ENCODE measurements at regions not wholly inside any gene's neighbourhood (a gene's known extent, or its start where the extent isn't known, plus 50 kb on each side); places are given as distances from the start of the nearest gene placed in this dataset.

DNA sequence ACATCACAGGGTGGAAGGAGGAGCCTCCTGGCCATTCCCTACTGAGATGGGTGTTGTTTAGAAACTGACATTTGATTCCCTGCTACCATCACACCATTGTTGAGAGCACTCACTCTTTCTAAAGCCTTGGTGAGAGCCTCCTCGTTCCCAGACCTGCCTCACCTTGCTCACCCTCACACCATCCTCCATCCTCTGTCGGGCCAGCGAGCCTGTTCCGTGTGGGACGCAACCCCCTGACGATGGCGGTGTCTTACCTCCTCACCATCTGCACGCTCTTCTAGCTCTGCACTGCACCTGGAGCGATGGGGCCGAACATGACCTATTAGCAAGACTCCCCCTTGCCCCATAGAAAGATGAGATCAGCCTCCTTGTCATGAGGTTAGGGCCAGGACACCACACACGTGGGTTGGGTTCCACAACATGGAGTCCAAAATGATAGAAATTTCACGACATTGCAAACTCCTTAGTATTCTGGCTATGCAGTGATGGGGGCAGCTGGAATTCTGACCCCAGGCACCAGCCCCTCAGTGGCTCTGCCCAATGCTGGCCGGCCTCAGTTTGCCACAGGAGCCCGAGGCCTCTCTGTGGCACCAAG, 1017.9 kb downstream of the TBC1D22A start:
- TF ChIP-seq, protein P1, sequence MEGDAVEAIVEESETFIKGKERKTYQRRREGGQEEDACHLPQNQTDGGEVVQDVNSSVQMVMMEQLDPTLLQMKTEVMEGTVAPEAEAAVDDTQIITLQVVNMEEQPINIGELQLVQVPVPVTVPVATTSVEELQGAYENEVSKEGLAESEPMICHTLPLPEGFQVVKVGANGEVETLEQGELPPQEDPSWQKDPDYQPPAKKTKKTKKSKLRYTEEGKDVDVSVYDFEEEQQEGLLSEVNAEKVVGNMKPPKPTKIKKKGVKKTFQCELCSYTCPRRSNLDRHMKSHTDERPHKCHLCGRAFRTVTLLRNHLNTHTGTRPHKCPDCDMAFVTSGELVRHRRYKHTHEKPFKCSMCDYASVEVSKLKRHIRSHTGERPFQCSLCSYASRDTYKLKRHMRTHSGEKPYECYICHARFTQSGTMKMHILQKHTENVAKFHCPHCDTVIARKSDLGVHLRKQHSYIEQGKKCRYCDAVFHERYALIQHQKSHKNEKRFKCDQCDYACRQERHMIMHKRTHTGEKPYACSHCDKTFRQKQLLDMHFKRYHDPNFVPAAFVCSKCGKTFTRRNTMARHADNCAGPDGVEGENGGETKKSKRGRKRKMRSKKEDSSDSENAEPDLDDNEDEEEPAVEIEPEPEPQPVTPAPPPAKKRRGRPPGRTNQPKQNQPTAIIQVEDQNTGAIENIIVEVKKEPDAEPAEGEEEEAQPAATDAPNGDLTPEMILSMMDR (IDR thresholded peaks at IDR 0.05; ENCODE audit: unreplicated experiment in 3 of 3), result no peak

DNA sequence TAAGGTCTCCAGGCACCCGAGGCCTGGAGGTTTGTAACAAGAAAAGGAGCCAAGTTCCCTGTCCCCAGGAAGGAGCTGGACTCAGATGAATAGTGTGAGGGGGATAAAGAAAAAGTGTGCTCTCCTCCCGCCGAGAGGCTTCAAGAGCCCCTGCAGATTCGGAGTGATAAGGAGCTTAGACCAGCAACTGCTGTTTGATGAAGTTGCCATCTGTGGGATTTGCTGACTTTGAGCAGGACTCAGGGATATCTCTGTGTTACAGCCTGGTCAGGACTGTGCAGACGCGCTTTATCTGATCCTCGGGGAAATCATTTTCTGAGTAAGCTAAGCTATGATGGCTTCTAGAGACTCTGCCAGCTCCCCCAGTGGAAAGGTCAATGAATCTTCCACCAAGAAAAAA, 1017.0 kb downstream of the TBC1D22A start:
- Mint-ChIP-seq H3K27ac (no peak overlapping the region), H3K36me3 (ENCODE audit: low read depth) (no peaks in the 10 kb centered on the region), H3K9me3 (no peaks in the 10 kb centered on the region), H3K27me3 (ENCODE audit: low read depth) (peaks cover 19% of the 10 kb centered on the region), H3K4me3 (no peak overlapping the region), H3K4me1 (peaks cover 17% of the 10 kb centered on the region)
- TF ChIP-seq, protein P1 (IDR thresholded peaks at IDR 0.05; ENCODE audit: unreplicated experiment in 3 of 3), result no peak

More for the DNA sequence above, 1017.9 kb downstream of the TBC1D22A start:
- Mint-ChIP-seq H3K27me3 (ENCODE audit: low read depth) (peaks cover 23% of the 10 kb centered on the region), H3K27ac (no peak overlapping the region), H3K36me3 (ENCODE audit: low read depth) (no peaks in the 10 kb centered on the region), H3K4me1 (peaks cover 17% of the 10 kb centered on the region), H3K4me3 (no peak overlapping the region), H3K9me3 (no peaks in the 10 kb centered on the region)

DNA sequence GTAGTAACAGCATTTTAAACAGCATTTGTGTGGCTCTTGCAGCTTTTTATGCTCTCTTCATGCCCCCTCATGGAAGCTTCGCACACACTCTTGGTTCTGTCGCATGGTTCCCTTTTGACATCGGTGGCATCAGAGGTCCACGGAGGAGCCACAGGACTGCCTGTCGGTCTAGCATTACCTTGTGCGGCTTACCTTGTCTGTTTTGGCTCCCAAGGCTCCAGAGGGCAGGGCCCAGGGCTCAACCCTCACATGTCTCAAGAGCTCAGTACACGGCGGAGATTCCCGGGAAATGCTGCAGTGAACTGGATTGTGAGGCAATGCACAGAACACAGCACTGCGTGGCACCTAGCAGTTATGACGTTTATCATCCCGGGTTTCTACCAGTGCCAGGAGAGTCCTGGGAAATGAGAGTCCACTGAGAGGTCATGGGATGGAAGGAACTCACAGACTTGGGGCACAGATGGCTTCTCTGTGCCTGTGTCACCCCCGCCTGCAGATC, 1015.8 kb downstream of the TBC1D22A start:
- H3K9me3 Mint-ChIP-seq, result no peaks in the 10 kb centered on the region
- H3K27me3 Mint-ChIP-seq (ENCODE audit: low read depth), result peaks cover 15% of the 10 kb centered on the region
- TF ChIP-seq, protein P1 (IDR thresholded peaks at IDR 0.05; ENCODE audit: unreplicated experiment in 3 of 3), result no peak
- H3K4me1 Mint-ChIP-seq, result peaks cover 17% of the 10 kb centered on the region
- H3K27ac Mint-ChIP-seq, result no peak overlapping the region
- H3K4me3 Mint-ChIP-seq, result no peak overlapping the region
- H3K36me3 Mint-ChIP-seq (ENCODE audit: low read depth), result no peaks in the 10 kb centered on the region

DNA sequence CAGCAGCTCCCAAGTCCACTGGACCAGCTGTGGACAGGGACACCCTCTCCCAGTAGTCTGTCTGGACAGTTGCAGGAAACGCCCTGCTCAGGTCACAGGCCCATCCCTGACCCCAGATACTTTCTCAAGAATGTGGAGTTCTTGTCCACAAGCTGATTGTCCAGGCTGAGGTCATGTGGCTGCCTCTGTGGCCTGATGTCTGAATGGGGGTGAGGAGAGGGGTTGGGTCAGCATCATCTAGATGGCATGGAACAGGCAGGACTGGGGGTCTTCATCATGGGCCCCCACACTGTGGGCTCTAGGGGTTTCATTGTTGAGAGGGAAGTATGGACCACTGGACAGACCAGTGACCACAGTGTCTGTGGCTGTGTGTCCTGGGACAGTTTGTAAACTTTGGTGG, 1015.0 kb downstream of the TBC1D22A start:
- peaks cover 11% of the 10 kb centered on the region for H3K27me3 Mint-ChIP-seq (ENCODE audit: low read depth)
- no peak overlapping the region for H3K4me3 Mint-ChIP-seq
- no peak overlapping the region for H3K27ac Mint-ChIP-seq
- TF ChIP-seq, protein P1 (IDR thresholded peaks at IDR 0.05; ENCODE audit: unreplicated experiment in 3 of 3), result no peak
- no peaks in the 10 kb centered on the region for H3K36me3 Mint-ChIP-seq (ENCODE audit: low read depth)
- peaks cover 17% of the 10 kb centered on the region for H3K4me1 Mint-ChIP-seq
- no peaks in the 10 kb centered on the region for H3K9me3 Mint-ChIP-seq

DNA sequence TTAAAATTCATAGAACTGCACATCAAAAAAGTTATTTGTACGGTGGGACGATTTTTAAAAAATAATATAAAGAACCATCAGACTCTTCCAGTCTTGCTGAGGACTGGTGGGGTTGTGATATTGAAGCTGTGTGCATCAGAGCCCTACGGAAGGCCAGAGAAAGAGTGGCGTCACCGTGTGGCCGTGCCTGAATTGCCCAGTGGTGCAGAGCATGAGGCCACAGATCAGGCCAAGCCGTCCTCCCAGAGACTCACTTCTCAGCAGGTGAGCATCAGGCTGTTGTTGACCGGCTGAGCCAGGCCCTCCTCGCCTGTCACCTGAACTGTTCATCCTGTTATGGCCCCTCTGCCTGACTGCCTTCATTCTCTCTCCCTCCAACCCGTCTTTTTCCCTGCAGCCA, 1013.9 kb downstream of the TBC1D22A start:
- H3K36me3 Mint-ChIP-seq (ENCODE audit: low read depth), result no peaks in the 10 kb centered on the region
- TF ChIP-seq, protein P1 (IDR thresholded peaks at IDR 0.05; ENCODE audit: unreplicated experiment in 3 of 3), result no peak
- no peak overlapping the region for H3K27ac Mint-ChIP-seq
- H3K9me3 Mint-ChIP-seq, result no peaks in the 10 kb centered on the region
- no peak overlapping the region for H3K4me3 Mint-ChIP-seq
- peaks cover 3% of the 10 kb centered on the region for H3K27me3 Mint-ChIP-seq (ENCODE audit: low read depth)
- peaks cover 17% of the 10 kb centered on the region for H3K4me1 Mint-ChIP-seq

DNA sequence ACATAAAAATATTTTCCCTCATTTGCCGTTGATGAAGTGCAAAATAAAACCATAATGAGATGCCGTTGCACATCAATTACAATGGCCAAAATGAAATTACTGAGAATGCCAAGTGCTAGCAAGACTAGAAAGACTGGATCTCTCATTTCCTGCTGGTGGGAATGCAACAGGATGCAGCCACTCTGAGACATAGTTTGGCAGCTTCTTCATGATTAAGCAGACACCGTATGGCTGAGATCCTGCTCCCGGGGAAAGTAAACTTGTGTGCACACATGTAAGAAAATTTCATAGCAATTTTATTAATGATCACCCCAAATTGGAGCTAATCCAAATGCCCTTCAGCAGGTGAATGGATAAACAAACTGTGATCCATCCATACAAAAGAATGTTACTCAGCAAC, 1013.2 kb downstream of the TBC1D22A start:
- no peak overlapping the region for H3K27ac Mint-ChIP-seq
- H3K4me3 Mint-ChIP-seq, result no peak overlapping the region
- H3K4me1 Mint-ChIP-seq, result peaks cover 17% of the 10 kb centered on the region
- peaks cover 3% of the 10 kb centered on the region for H3K27me3 Mint-ChIP-seq (ENCODE audit: low read depth)
- TF ChIP-seq, protein P1 (IDR thresholded peaks at IDR 0.05; ENCODE audit: unreplicated experiment in 3 of 3), result no peak
- no peaks in the 10 kb centered on the region for H3K9me3 Mint-ChIP-seq
- H3K36me3 Mint-ChIP-seq (ENCODE audit: low read depth), result no peaks in the 10 kb centered on the region

Data from nephron (organoid).